ENCODE measurements at regions not wholly inside any gene's neighbourhood (a gene's known extent, or its start where the extent isn't known, plus 50 kb on each side); places are given as distances from the start of the nearest gene placed in this dataset.

- no peak for DNase-seq (ENCODE audit: low read depth)
Measured at GRCh38 chr18:61948846-61949438, 56.1 kb upstream of the RNF152 start.

GRCh38 chr18:61948281-61948741, 55.5 kb upstream of the RNF152 start:
- no peak for DNase-seq (ENCODE audit: low read depth)

GRCh38 chr18:61946449-61946848, 53.6 kb upstream of the RNF152 start:
- DNase-seq (ENCODE audit: low read depth), result no peak

- no peak for DNase-seq (ENCODE audit: low read depth)
Measured at GRCh38 chr18:61943175-61943964, 50.6 kb upstream of the RNF152 start.
